Loucy (cell line): ENCODE measurements at regions not wholly inside any gene's neighbourhood (a gene's known extent, or its start where the extent isn't known, plus 50 kb on each side); places are given as distances from the start of the nearest gene placed in this dataset.

Experiments used
- H2AFZ ChIP-seq: fragments of 200-600 bp; sonication (generic); 2 replicates; pipeline ENCODE4 v1.6.0; 2016; ENCODE audit warnings: antibody characterized with exemption, mild to moderate bottlenecking, low read length, moderate library complexity
- H3F3A ChIP-seq: fragments of 200-600 bp; 2 replicates; pipeline ENCODE4 v1.6.0; 2016; ENCODE audit warnings: antibody characterized with exemption, low read depth, mild to moderate bottlenecking
- H3K27me3 ChIP-seq: fragments of 200-600 bp; sonication (generic); 2 replicates; pipeline ENCODE4 v1.6.1; 2014; ENCODE audit warnings: low read length, mild to moderate bottlenecking; ENCODE audit not compliant: insufficient read depth, poor library complexity, severe bottlenecking
- H3K36me3 ChIP-seq: fragments of 200-600 bp; sonication (generic); 2 replicates; pipeline ENCODE4 v1.6.1; 2016; ENCODE audit warnings: low read length; ENCODE audit not compliant: insufficient read depth
- H3K4me1 ChIP-seq: fragments of 200-600 bp; sonication (generic); 2 replicates; pipeline ENCODE4 v1.5.1; 2014; ENCODE audit warnings: low read length, mild to moderate bottlenecking; ENCODE audit not compliant: insufficient read depth, poor library complexity, severe bottlenecking
- H3K4me2 ChIP-seq: fragments of 200-600 bp; sonication (generic); 2 replicates; pipeline ENCODE4 v1.6.0; 2014; ENCODE audit warnings: antibody characterized with exemption, low read length, low read depth, mild to moderate bottlenecking; ENCODE audit not compliant: poor library complexity, severe bottlenecking
- H3K4me3 ChIP-seq: fragments of 200-600 bp; sonication (generic); 2 replicates; pipeline ENCODE4 v1.5.1; 2014; ENCODE audit warnings: low read length, mild to moderate bottlenecking, mixed read lengths; ENCODE audit not compliant: poor library complexity, severe bottlenecking
- H3K79me2 ChIP-seq: fragments of 200-600 bp; sonication (generic); 2 replicates; pipeline ENCODE4 v1.6.1; 2014; ENCODE audit warnings: low read length; ENCODE audit not compliant: insufficient read depth
- H3K9ac ChIP-seq: fragments of 200-600 bp; sonication (generic); 2 replicates; pipeline ENCODE4 v1.6.0; 2014; ENCODE audit warnings: mild to moderate bottlenecking, low read depth, low read length, moderate library complexity; ENCODE audit not compliant: poor library complexity, severe bottlenecking
- H3K9me2 ChIP-seq: fragments of 200-600 bp; sonication (generic); replicated peaks from 2 replicates; pipeline ENCODE4 v1.6.1; 2016; ENCODE audit warnings: low read depth, low read length, mixed read lengths
- H3K9me3 ChIP-seq: fragments of 200-600 bp; sonication (generic); 2 replicates; pipeline ENCODE4 v1.6.1; 2014; ENCODE audit warnings: mild to moderate bottlenecking, antibody characterized with exemption, low read length, low read depth; ENCODE audit not compliant: insufficient read depth
- H4K20me1 ChIP-seq: fragments of 200-600 bp; sonication (generic); 2 replicates; pipeline ENCODE4 v1.6.0; 2014; ENCODE audit warnings: antibody characterized with exemption, low read length, mild to moderate bottlenecking; ENCODE audit not compliant: insufficient read depth, poor library complexity, severe bottlenecking
- CTCF ChIP-seq: fragments of 200-600 bp; sonication (generic); conservative IDR thresholded peaks from 2 replicates; pipeline ENCODE4 v1.5.1; 2014; ENCODE audit warnings: mild to moderate bottlenecking, antibody characterized with exemption, low read length
- EZH2phosphoT487 ChIP-seq: fragments of 200-600 bp; IDR thresholded peaks from 2 replicates; pipeline ENCODE4 v1.6.1; 2018; ENCODE audit warnings: antibody characterized with exemption, mild to moderate bottlenecking, moderate library complexity, borderline replicate concordance

GRCh38 chr11:56917708-56918400 lies 70.9 kb upstream of the OR5AK2 start:
- no peaks in the 10 kb centered on the region for H3F3A ChIP-seq
- no peaks in the 10 kb centered on the region for H4K20me1 ChIP-seq
- no peaks in the 10 kb centered on the region for H3K4me1 ChIP-seq
- no peaks in the 10 kb centered on the region for H3K9me3 ChIP-seq
- no peak overlapping the region for H2AFZ ChIP-seq
- no peak overlapping the region for H3K9ac ChIP-seq
- no peaks in the 10 kb centered on the region for H3K27me3 ChIP-seq
- no peak overlapping the region for H3K4me3 ChIP-seq
- H3K4me2 ChIP-seq = no peak overlapping the region
- TF ChIP-seq CTCF = no peak
- TF ChIP-seq EZH2phosphoT487 = no peak
- no peaks in the 10 kb centered on the region for H3K9me2 ChIP-seq
- H3K36me3 ChIP-seq = no peaks in the 10 kb centered on the region
- H3K79me2 ChIP-seq = no peaks in the 10 kb centered on the region

GRCh38 chr11:56916587-56916986 lies 72.1 kb upstream of the OR5AK2 start:
- TF ChIP-seq CTCF (no peak), EZH2phosphoT487 (no peak)
- H2AFZ ChIP-seq = no peak overlapping the region
- H3F3A ChIP-seq = no peaks in the 10 kb centered on the region
- H3K9ac ChIP-seq = no peak overlapping the region
- no peaks in the 10 kb centered on the region for H3K9me3 ChIP-seq
- no peaks in the 10 kb centered on the region for H3K36me3 ChIP-seq
- no peak overlapping the region for H3K4me3 ChIP-seq
- H3K4me2 ChIP-seq = no peak overlapping the region
- H3K79me2 ChIP-seq = no peaks in the 10 kb centered on the region
- no peaks in the 10 kb centered on the region for H3K4me1 ChIP-seq
- H3K9me2 ChIP-seq = no peaks in the 10 kb centered on the region
- no peaks in the 10 kb centered on the region for H3K27me3 ChIP-seq
- H4K20me1 ChIP-seq = no peaks in the 10 kb centered on the region

- Histone ChIP-seq H3K79me2 (no peaks in the 10 kb centered on the region), H3K36me3 (no peaks in the 10 kb centered on the region), H3K9me3 (no peaks in the 10 kb centered on the region), H3K9me2 (no peaks in the 10 kb centered on the region), H3K4me2 (no peak overlapping the region), H3F3A (no peaks in the 10 kb centered on the region), H3K27me3 (no peaks in the 10 kb centered on the region), H3K4me3 (no peak overlapping the region), H3K9ac (no peak overlapping the region), H2AFZ (no peak overlapping the region), H4K20me1 (no peaks in the 10 kb centered on the region), H3K4me1 (no peaks in the 10 kb centered on the region)
- no peak for TF ChIP-seq CTCF
- no peak for TF ChIP-seq EZH2phosphoT487
Observed at GRCh38 chr11:56916162-56916561, 72.6 kb upstream of the OR5AK2 start.
